ENCODE measurements at regions not wholly inside any gene's neighbourhood (a gene's known extent, or its start where the extent isn't known, plus 50 kb on each side); places are given as distances from the start of the nearest gene placed in this dataset.

DNA sequence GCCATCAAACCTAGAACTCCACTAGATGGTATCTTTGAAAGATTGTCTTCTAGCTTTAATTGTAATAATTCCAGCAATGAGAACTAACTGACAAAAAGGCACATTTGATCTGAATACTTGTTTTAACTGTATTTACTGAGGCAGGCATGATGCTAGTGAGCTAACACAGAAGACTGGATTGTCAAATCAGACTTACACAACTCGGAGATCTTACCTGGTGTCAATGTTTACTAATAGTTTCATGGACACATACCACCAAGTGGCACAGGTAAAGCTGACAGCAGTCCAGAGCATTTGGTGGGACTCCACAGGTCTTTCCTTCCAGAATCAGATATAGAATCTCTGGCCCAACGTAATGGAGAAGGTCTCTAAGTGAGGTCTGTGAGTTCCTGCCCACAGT lies 229.9 kb upstream of the BOD1L1 start:
- Mint-ChIP-seq H3K27ac (ENCODE audit: unreplicated experiment) (no peak overlapping the region), H3K4me3 (ENCODE audit: unreplicated experiment) (no peak overlapping the region), H3K36me3 (ENCODE audit: unreplicated experiment) (no peaks in the 10 kb centered on the region), H3K9me3 (ENCODE audit: unreplicated experiment) (no peaks in the 10 kb centered on the region), H3K27me3 (ENCODE audit: unreplicated experiment) (no peaks in the 10 kb centered on the region), H3K4me1 (ENCODE audit: low read depth, unreplicated experiment) (no peaks in the 10 kb centered on the region)
- no peak for DNase-seq
- TF ChIP-seq, protein P1, sequence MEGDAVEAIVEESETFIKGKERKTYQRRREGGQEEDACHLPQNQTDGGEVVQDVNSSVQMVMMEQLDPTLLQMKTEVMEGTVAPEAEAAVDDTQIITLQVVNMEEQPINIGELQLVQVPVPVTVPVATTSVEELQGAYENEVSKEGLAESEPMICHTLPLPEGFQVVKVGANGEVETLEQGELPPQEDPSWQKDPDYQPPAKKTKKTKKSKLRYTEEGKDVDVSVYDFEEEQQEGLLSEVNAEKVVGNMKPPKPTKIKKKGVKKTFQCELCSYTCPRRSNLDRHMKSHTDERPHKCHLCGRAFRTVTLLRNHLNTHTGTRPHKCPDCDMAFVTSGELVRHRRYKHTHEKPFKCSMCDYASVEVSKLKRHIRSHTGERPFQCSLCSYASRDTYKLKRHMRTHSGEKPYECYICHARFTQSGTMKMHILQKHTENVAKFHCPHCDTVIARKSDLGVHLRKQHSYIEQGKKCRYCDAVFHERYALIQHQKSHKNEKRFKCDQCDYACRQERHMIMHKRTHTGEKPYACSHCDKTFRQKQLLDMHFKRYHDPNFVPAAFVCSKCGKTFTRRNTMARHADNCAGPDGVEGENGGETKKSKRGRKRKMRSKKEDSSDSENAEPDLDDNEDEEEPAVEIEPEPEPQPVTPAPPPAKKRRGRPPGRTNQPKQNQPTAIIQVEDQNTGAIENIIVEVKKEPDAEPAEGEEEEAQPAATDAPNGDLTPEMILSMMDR (IDR thresholded peaks at IDR 0.05; ENCODE audit: partially characterized antibody, unreplicated experiment), result no peak

DNA sequence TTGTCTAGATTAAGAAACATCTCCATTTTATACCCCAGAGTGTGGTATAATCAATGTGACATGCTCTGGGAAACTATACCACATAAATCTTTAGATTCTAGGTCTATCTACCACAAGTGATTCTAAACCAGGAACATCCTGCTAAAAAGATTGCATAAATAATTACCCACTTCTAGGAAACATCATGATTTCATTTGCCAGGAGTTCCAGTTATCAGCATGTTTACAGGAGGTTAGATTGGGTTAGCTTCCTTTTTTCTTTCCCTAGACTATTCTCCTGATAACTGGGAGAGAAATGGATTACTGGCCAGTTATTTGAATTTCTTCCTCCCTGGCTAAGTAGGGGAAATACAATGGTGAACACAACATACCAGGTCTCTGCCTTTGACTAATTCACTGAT lies 230.3 kb upstream of the BOD1L1 start:
- Mint-ChIP-seq H3K27me3 (ENCODE audit: unreplicated experiment) (no peaks in the 10 kb centered on the region), H3K4me1 (ENCODE audit: low read depth, unreplicated experiment) (no peaks in the 10 kb centered on the region), H3K27ac (ENCODE audit: unreplicated experiment) (no peak overlapping the region), H3K36me3 (ENCODE audit: unreplicated experiment) (peaks cover 4% of the 10 kb centered on the region), H3K4me3 (ENCODE audit: unreplicated experiment) (no peak overlapping the region), H3K9me3 (ENCODE audit: unreplicated experiment) (peaks cover 2% of the 10 kb centered on the region)
- TF ChIP-seq, protein P1 (IDR thresholded peaks at IDR 0.05; ENCODE audit: partially characterized antibody, unreplicated experiment), result no peak
- no peak for DNase-seq

DNA sequence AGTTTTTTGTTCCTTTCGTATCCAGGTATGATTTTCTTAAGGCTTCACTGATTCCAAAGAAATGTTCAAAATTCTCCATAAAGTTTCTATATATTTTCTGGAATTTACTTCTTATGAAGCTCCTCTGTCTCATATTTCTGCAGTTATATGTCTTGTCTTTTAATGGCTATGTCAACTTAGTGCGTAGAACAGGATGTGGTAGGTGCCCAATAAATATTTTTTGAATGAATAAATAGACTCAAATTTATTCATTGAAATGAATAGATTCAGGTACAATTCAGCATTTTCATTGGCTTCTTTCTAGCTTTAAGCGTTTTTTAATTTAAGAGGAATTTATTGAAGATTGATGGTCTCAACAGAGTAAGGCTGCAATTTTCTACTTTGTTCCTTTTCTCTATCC lies 231.9 kb upstream of the BOD1L1 start:
- H3K36me3 Mint-ChIP-seq (ENCODE audit: unreplicated experiment), result peaks cover 4% of the 10 kb centered on the region
- H3K27ac Mint-ChIP-seq (ENCODE audit: unreplicated experiment), result no peak overlapping the region
- DNase-seq, result no peak
- no peaks in the 10 kb centered on the region for H3K4me1 Mint-ChIP-seq (ENCODE audit: low read depth, unreplicated experiment)
- H3K4me3 Mint-ChIP-seq (ENCODE audit: unreplicated experiment), result no peak overlapping the region
- H3K9me3 Mint-ChIP-seq (ENCODE audit: unreplicated experiment), result peaks cover 2% of the 10 kb centered on the region
- TF ChIP-seq, protein P1 (IDR thresholded peaks at IDR 0.05; ENCODE audit: partially characterized antibody, unreplicated experiment), result no peak
- no peaks in the 10 kb centered on the region for H3K27me3 Mint-ChIP-seq (ENCODE audit: unreplicated experiment)

DNA sequence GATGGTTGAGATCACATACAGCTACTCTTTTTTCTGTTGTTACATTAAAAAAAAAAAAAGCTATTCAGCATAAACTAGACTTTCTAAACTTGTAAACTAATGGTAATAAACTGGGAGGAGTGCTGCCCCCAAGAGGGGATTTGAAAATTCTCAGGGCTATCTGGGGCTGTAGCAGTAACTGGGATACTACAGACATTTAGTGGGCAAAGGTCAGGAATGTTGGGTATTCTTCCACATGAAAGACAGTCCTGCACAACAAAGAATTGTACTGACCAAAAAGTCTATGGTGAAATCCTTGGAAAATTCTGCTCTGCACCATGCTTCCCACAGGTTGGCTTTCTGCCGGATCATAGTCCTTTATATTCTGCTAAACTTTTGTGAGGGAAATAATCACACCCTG lies 232.6 kb upstream of the BOD1L1 start:
- Mint-ChIP-seq H3K27ac (ENCODE audit: unreplicated experiment) (no peak overlapping the region), H3K9me3 (ENCODE audit: unreplicated experiment) (peaks cover 2% of the 10 kb centered on the region), H3K36me3 (ENCODE audit: unreplicated experiment) (peaks cover 4% of the 10 kb centered on the region), H3K27me3 (ENCODE audit: unreplicated experiment) (no peaks in the 10 kb centered on the region), H3K4me1 (ENCODE audit: low read depth, unreplicated experiment) (no peaks in the 10 kb centered on the region), H3K4me3 (ENCODE audit: unreplicated experiment) (no peak overlapping the region)
- no peak for DNase-seq
- TF ChIP-seq, protein P1 (IDR thresholded peaks at IDR 0.05; ENCODE audit: partially characterized antibody, unreplicated experiment), result no peak

- no peak overlapping the region for H3K4me3 Mint-ChIP-seq (ENCODE audit: unreplicated experiment)
- H3K4me1 Mint-ChIP-seq (ENCODE audit: low read depth, unreplicated experiment), result no peaks in the 10 kb centered on the region
- H3K27me3 Mint-ChIP-seq (ENCODE audit: unreplicated experiment), result no peaks in the 10 kb centered on the region
- DNase-seq, result no peak
- peaks cover 4% of the 10 kb centered on the region for H3K36me3 Mint-ChIP-seq (ENCODE audit: unreplicated experiment)
- H3K27ac Mint-ChIP-seq (ENCODE audit: unreplicated experiment), result no peak overlapping the region
- H3K9me3 Mint-ChIP-seq (ENCODE audit: unreplicated experiment), result peaks cover 3% of the 10 kb centered on the region
- TF ChIP-seq, protein P1 (IDR thresholded peaks at IDR 0.05; ENCODE audit: partially characterized antibody, unreplicated experiment), result no peak
Measured at GRCh38 chr4:13865871-13866669, 238.5 kb upstream of the BOD1L1 start.

Data from glutamatergic neuron (in vitro differentiated cells).